DND-41 (cell line): ENCODE measurements at regions not wholly inside any gene's neighbourhood (a gene's known extent, or its start where the extent isn't known, plus 50 kb on each side); places are given as distances from the start of the nearest gene placed in this dataset.

Experiments
- EZH2 ChIP-seq: IDR thresholded peaks from 3 replicates; pipeline ENCODE4 v1.6.1; 2012; ENCODE audit warnings: borderline replicate concordance, low read depth, mild to moderate bottlenecking, moderate library complexity, low read length, inconsistent platforms; ENCODE audit not compliant: severe bottlenecking
- TF ChIP-seq, protein P1 (sequence below): IDR thresholded peaks from 2 replicates; pipeline ENCODE4 v1.5.1; 2012; ENCODE audit warnings: borderline replicate concordance, low read length, moderate library complexity, mild to moderate bottlenecking; ENCODE audit not compliant: poor library complexity, severe bottlenecking; ENCODE audit errors: extremely low read depth

- TF ChIP-seq, protein P1, sequence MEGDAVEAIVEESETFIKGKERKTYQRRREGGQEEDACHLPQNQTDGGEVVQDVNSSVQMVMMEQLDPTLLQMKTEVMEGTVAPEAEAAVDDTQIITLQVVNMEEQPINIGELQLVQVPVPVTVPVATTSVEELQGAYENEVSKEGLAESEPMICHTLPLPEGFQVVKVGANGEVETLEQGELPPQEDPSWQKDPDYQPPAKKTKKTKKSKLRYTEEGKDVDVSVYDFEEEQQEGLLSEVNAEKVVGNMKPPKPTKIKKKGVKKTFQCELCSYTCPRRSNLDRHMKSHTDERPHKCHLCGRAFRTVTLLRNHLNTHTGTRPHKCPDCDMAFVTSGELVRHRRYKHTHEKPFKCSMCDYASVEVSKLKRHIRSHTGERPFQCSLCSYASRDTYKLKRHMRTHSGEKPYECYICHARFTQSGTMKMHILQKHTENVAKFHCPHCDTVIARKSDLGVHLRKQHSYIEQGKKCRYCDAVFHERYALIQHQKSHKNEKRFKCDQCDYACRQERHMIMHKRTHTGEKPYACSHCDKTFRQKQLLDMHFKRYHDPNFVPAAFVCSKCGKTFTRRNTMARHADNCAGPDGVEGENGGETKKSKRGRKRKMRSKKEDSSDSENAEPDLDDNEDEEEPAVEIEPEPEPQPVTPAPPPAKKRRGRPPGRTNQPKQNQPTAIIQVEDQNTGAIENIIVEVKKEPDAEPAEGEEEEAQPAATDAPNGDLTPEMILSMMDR: no peak
- TF ChIP-seq EZH2: no peak
Measured at GRCh38 chr6:134662077-134662700, 287.7 kb downstream of the ALDH8A1 start.
